ENCODE measurements at regions not wholly inside any gene's neighbourhood (a gene's known extent, or its start where the extent isn't known, plus 50 kb on each side); places are given as distances from the start of the nearest gene placed in this dataset.

DNA sequence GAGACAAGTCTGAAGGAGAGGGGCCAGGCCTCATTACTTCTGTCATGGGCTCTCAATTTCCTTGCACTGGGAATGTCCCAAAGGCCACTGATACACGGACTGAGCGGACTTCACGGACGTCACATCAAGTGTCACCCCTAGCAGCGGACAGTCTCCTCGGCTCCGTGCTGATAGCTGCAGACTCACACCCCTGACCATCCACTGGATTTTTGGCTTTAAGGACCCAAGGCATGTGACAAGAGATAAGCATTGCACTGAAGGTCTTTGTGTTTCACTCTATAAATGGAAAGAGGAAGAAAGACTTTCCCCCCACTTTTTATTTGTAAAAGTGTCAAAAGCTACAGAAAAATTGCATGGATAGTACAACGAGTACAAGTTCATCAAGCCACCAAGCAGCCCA is 200.4 kb upstream of the FGGY start (continued):
- 0 out of 2 replicates have a peak, but pooled peaks have one; percentile 20 for TF ChIP-seq HDAC2 (IDR thresholded peaks at IDR 0.05)
- TF ChIP-seq LCOR (CRISPR knock-in tag; IDR thresholded peaks at IDR 0.05): peak; percentile 93
- peak; percentile 9; the same call in 1 of the 2 replicates for TF ChIP-seq MTA2 (IDR thresholded peaks at IDR 0.05; ENCODE audit: low read depth)
- no peak for TF ChIP-seq MIER1 (IDR thresholded peaks at IDR 0.05; ENCODE audit: low read depth)
- TF ChIP-seq KLF10 (CRISPR knock-in tag; IDR thresholded peaks at IDR 0.05): no peak
- TF ChIP-seq, protein P1, sequence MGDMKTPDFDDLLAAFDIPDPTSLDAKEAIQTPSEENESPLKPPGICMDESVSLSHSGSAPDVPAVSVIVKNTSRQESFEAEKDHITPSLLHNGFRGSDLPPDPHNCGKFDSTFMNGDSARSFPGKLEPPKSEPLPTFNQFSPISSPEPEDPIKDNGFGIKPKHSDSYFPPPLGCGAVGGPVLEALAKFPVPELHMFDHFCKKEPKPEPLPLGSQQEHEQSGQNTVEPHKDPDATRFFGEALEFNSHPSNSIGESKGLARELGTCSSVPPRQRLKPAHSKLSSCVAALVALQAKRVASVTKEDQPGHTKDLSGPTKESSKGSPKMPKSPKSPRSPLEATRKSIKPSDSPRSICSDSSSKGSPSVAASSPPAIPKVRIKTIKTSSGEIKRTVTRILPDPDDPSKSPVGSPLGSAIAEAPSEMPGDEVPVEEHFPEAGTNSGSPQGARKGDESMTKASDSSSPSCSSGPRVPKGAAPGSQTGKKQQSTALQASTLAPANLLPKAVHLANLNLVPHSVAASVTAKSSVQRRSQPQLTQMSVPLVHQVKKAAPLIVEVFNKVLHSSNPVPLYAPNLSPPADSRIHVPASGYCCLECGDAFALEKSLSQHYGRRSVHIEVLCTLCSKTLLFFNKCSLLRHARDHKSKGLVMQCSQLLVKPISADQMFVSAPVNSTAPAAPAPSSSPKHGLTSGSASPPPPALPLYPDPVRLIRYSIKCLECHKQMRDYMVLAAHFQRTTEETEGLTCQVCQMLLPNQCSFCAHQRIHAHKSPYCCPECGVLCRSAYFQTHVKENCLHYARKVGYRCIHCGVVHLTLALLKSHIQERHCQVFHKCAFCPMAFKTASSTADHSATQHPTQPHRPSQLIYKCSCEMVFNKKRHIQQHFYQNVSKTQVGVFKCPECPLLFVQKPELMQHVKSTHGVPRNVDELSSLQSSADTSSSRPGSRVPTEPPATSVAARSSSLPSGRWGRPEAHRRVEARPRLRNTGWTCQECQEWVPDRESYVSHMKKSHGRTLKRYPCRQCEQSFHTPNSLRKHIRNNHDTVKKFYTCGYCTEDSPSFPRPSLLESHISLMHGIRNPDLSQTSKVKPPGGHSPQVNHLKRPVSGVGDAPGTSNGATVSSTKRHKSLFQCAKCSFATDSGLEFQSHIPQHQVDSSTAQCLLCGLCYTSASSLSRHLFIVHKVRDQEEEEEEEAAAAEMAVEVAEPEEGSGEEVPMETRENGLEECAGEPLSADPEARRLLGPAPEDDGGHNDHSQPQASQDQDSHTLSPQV (IDR thresholded peaks at IDR 0.05): no peak
- peak; percentile 36 for TF ChIP-seq RFX1 (IDR thresholded peaks at IDR 0.05)
- TF ChIP-seq, protein P2, sequence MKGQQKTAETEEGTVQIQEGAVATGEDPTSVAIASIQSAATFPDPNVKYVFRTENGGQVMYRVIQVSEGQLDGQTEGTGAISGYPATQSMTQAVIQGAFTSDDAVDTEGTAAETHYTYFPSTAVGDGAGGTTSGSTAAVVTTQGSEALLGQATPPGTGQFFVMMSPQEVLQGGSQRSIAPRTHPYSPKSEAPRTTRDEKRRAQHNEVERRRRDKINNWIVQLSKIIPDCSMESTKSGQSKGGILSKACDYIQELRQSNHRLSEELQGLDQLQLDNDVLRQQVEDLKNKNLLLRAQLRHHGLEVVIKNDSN (CRISPR knock-in tag; IDR thresholded peaks at IDR 0.05): peak; percentile 72
- 0 out of 4 replicates have a peak, but pooled peaks of 1 of the 2 experiments have one; percentile 12 for TF ChIP-seq FOXA3 (CRISPR knock-in tag; conservative IDR thresholded peaks at IDR 0.05 in 1 of 2, IDR thresholded peaks at IDR 0.05 in 1 of 2)
- no peak for TF ChIP-seq MYBL2 (IDR thresholded peaks at IDR 0.05; ENCODE audit: low read depth)
- no peak for TF ChIP-seq MYBL2 (CRISPR knock-in tag; IDR thresholded peaks at IDR 0.05; ENCODE audit: borderline replicate concordance)
- no peak for TF ChIP-seq ATF1 (CRISPR knock-in tag; IDR thresholded peaks at IDR 0.05)
- peak; percentile 47 for TF ChIP-seq ATF1 (tag; IDR thresholded peaks at IDR 0.05)
- TF ChIP-seq GATA2 (CRISPR knock-in tag; IDR thresholded peaks at IDR 0.05): peak; percentile 46; the same call in 1 of the 2 replicates
- TF ChIP-seq GTF2E2 (tag; IDR thresholded peaks at IDR 0.05): no peak
- TF ChIP-seq FOXA1 (IDR thresholded peaks at IDR 0.05; ENCODE audit: borderline replicate concordance): no peak
- TF ChIP-seq EP300 (IDR thresholded peaks at IDR 0.05; ENCODE audit: low read length): peak; percentile 59
- TF ChIP-seq ETS2 (tag; IDR thresholded peaks at IDR 0.05; ENCODE audit: borderline replicate concordance, poor library complexity, severe bottlenecking): no peak
- TF ChIP-seq ADNP (tag; IDR thresholded peaks at IDR 0.05): no peak
- peak; percentile 93 for TF ChIP-seq L3MBTL2 (IDR thresholded peaks at IDR 0.05)
- TF ChIP-seq, protein P3, sequence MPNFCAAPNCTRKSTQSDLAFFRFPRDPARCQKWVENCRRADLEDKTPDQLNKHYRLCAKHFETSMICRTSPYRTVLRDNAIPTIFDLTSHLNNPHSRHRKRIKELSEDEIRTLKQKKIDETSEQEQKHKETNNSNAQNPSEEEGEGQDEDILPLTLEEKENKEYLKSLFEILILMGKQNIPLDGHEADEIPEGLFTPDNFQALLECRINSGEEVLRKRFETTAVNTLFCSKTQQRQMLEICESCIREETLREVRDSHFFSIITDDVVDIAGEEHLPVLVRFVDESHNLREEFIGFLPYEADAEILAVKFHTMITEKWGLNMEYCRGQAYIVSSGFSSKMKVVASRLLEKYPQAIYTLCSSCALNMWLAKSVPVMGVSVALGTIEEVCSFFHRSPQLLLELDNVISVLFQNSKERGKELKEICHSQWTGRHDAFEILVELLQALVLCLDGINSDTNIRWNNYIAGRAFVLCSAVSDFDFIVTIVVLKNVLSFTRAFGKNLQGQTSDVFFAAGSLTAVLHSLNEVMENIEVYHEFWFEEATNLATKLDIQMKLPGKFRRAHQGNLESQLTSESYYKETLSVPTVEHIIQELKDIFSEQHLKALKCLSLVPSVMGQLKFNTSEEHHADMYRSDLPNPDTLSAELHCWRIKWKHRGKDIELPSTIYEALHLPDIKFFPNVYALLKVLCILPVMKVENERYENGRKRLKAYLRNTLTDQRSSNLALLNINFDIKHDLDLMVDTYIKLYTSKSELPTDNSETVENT (CRISPR knock-in tag; IDR thresholded peaks at IDR 0.05): no peak
- TF ChIP-seq CTBP1 (IDR thresholded peaks at IDR 0.05; ENCODE audit: borderline replicate concordance): peak; percentile 77; the same call in 1 of the 2 replicates
- no peak for TF ChIP-seq LEF1 (IDR thresholded peaks at IDR 0.05)
